KMS-11 (cell line): ENCODE measurements at regions not wholly inside any gene's neighbourhood (a gene's known extent, or its start where the extent isn't known, plus 50 kb on each side); places are given as distances from the start of the nearest gene placed in this dataset.

ENCODE experiments used
- H2AFZ ChIP-seq: fragments of 200-600 bp; sonication (generic); 2 replicates; pipeline ENCODE4 v1.6.1; 2016; ENCODE audit warnings: antibody characterized with exemption, mixed run types, low read depth
- H3K27ac ChIP-seq: fragments of 200-600 bp; sonication (generic); 2 replicates; pipeline ENCODE4 v1.6.1; 2016; ENCODE audit warnings: mild to moderate bottlenecking, mixed run types
- H3K27me3 ChIP-seq: fragments of 200-600 bp; sonication (generic); 2 replicates; pipeline ENCODE4 v1.6.1; 2017; ENCODE audit warnings: mild to moderate bottlenecking, low read depth, mixed run types, moderate library complexity; ENCODE audit not compliant: insufficient read depth
- H3K36me3 ChIP-seq: fragments of 200-600 bp; sonication (generic); 2 replicates; pipeline ENCODE4 v1.6.1; 2017; ENCODE audit warnings: mild to moderate bottlenecking, mixed run types; ENCODE audit not compliant: insufficient read depth
- H3K4me1 ChIP-seq: fragments of 200-600 bp; sonication (generic); 2 replicates; pipeline ENCODE4 v1.6.1; 2016; ENCODE audit warnings: mild to moderate bottlenecking, low read depth, mixed run types; ENCODE audit not compliant: poor library complexity, severe bottlenecking
- H3K4me2 ChIP-seq: fragments of 200-600 bp; sonication (generic); 2 replicates; pipeline ENCODE4 v1.7.0; 2016; ENCODE audit warnings: mild to moderate bottlenecking, mixed run types
- H3K4me3 ChIP-seq: fragments of 200-600 bp; sonication (generic); IDR thresholded peaks from 2 replicates; pipeline ENCODE4 v1.6.1; 2017; ENCODE audit warnings: low read depth, low read length, mixed read lengths; ENCODE audit not compliant: insufficient read depth
- H3K79me2 ChIP-seq: fragments of 200-600 bp; sonication (generic); 2 replicates; pipeline ENCODE4 v1.6.1; 2016; ENCODE audit warnings: low read depth, mixed run types; ENCODE audit not compliant: insufficient read depth
- H3K9ac ChIP-seq: fragments of 200-600 bp; sonication (generic); 2 replicates; pipeline ENCODE4 v1.6.1; 2016; ENCODE audit warnings: mild to moderate bottlenecking, mixed run types
- H4K20me1 ChIP-seq: fragments of 200-600 bp; sonication (generic); 2 replicates; pipeline ENCODE4 v1.6.1; 2016; ENCODE audit warnings: mild to moderate bottlenecking, mixed run types; ENCODE audit not compliant: insufficient read depth
- TF ChIP-seq, protein P1 (sequence below): fragments of 200-600 bp; sonication (generic); conservative IDR thresholded peaks from 2 replicates; pipeline ENCODE4 v1.6.1; 2017; ENCODE audit warnings: low read depth, mild to moderate bottlenecking, antibody characterized with exemption, low read length, moderate library complexity, mixed read lengths

DNA sequence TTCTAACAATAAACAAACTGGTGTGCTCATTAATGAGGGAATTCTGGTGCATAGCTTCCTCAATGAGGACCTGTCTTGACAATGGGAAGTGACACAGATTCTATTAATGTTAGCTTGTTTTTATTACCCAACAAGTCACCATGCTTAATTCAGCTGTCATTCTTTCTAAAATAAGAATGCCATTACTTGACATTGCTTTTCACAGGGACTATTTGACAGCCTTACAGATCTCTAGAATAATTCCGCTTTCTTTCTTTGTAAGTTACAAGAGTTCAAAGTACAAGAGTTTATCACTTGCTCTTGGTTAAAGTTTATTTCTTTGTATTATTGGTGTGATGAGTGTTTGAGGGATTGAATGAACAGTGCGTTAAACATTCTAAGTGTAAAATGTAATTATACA, 127.0 kb upstream of the COL5A2 start:
- no peak overlapping the region for H2AFZ ChIP-seq
- no peaks in the 10 kb centered on the region for H3K36me3 ChIP-seq
- H3K4me2 ChIP-seq, result no peak overlapping the region
- H3K4me1 ChIP-seq, result no peaks in the 10 kb centered on the region
- no peaks in the 10 kb centered on the region for H4K20me1 ChIP-seq
- H3K27me3 ChIP-seq, result no peaks in the 10 kb centered on the region
- no peaks in the 10 kb centered on the region for H3K79me2 ChIP-seq
- H3K9ac ChIP-seq, result no peak overlapping the region
- H3K27ac ChIP-seq, result no peak overlapping the region
- TF ChIP-seq, protein P1, sequence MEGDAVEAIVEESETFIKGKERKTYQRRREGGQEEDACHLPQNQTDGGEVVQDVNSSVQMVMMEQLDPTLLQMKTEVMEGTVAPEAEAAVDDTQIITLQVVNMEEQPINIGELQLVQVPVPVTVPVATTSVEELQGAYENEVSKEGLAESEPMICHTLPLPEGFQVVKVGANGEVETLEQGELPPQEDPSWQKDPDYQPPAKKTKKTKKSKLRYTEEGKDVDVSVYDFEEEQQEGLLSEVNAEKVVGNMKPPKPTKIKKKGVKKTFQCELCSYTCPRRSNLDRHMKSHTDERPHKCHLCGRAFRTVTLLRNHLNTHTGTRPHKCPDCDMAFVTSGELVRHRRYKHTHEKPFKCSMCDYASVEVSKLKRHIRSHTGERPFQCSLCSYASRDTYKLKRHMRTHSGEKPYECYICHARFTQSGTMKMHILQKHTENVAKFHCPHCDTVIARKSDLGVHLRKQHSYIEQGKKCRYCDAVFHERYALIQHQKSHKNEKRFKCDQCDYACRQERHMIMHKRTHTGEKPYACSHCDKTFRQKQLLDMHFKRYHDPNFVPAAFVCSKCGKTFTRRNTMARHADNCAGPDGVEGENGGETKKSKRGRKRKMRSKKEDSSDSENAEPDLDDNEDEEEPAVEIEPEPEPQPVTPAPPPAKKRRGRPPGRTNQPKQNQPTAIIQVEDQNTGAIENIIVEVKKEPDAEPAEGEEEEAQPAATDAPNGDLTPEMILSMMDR, result no peak
- no peak overlapping the region for H3K4me3 ChIP-seq

DNA sequence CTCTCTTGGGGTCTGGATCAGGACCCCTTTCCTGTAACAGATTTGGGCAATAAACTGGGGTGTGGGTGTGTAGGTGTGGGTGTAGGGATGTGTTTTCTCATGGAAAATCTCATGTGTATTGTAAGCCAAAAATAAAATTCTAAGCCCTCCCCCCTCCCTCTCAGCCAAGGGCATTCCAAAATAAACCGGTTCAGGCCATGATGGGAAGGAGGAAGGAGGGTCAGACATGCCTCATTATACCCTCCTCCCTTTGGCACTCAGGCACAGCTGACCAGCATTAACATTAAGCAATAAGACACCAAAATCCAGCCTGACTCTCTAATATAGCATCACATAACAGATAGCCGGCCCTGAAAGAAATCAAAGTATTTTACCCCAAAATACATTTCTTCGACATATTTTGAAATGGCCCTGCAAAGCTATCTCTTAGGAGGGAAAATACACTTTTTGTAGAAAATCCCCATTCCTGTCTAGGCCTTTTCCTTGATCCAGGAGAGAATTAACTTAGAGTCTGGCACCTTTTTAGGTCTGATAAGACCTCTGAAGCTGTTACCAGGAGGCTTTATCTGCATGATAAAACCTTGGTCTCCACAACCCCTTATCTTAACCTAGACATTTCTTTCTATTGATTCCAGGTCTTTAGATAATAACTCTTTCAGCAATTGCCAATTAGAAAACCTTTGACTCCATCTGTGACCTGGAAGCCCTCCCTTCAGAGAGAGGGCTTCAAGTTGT, 128.7 kb upstream of the COL5A2 start:
- TF ChIP-seq, protein P1, result no peak
- H4K20me1 ChIP-seq, result no peaks in the 10 kb centered on the region
- H3K79me2 ChIP-seq, result no peaks in the 10 kb centered on the region
- H3K4me1 ChIP-seq, result no peaks in the 10 kb centered on the region
- no peaks in the 10 kb centered on the region for H3K27me3 ChIP-seq
- H3K9ac ChIP-seq, result no peak overlapping the region
- H2AFZ ChIP-seq, result no peak overlapping the region
- H3K27ac ChIP-seq, result no peak overlapping the region
- no peaks in the 10 kb centered on the region for H3K36me3 ChIP-seq
- no peak overlapping the region for H3K4me3 ChIP-seq
- H3K4me2 ChIP-seq, result no peak overlapping the region

DNA sequence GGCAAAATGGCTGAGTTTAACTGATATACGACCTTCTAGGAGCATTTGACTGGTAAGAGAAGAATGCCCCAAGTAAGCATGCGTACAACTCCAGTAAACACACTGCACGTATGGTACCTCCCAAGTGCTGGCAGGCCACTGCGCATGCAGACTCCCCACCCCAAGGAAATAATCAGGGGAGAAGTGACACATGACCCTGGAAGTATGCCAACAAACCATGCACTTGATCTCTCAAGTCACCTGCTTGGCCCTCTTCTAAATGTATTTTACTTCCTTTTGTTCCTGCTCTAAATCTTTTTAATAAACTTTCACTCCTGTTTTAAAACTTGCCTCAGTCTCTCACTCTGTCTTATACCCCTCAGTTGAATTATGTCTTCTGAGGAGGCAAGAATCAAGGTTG, 129.8 kb upstream of the COL5A2 start:
- no peaks in the 10 kb centered on the region for H3K79me2 ChIP-seq
- H3K36me3 ChIP-seq, result no peaks in the 10 kb centered on the region
- no peak overlapping the region for H2AFZ ChIP-seq
- no peak overlapping the region for H3K9ac ChIP-seq
- no peak overlapping the region for H3K27ac ChIP-seq
- no peaks in the 10 kb centered on the region for H3K4me1 ChIP-seq
- no peak overlapping the region for H3K4me3 ChIP-seq
- TF ChIP-seq, protein P1, result no peak
- H3K4me2 ChIP-seq, result no peak overlapping the region
- H3K27me3 ChIP-seq, result no peaks in the 10 kb centered on the region
- no peaks in the 10 kb centered on the region for H4K20me1 ChIP-seq

DNA sequence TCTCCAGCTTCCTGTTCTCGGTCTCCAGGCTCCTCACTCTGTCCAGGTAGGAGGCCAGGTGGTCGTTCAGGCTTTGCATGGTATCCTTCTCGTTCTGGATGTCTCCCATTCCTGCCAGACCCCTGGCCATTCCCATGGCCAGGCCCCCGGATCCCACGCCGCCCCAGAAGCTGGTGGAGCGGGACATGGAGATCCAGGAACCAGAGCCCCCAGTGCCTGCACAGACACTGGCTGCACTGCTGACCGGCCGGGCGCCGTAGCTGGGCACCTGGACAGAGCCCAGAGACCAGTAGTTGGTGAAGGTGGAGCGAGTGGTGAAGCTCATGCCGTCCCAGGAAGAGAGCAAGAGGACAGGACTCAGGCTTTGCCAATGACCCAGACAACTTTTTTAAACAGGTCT, 129.1 kb upstream of the WDR75 start:
- H3K27ac ChIP-seq, result no peak overlapping the region
- no peak overlapping the region for H3K4me2 ChIP-seq
- no peak overlapping the region for H2AFZ ChIP-seq

More for the DNA sequence above, 129.1 kb upstream of the WDR75 start:
- Histone ChIP-seq H3K4me3 (no peak overlapping the region), H3K79me2 (no peaks in the 10 kb centered on the region), H4K20me1 (no peaks in the 10 kb centered on the region), H3K4me1 (no peaks in the 10 kb centered on the region), H3K9ac (no peak overlapping the region), H3K36me3 (no peaks in the 10 kb centered on the region), H3K27me3 (no peaks in the 10 kb centered on the region)
- TF ChIP-seq, protein P1, result no peak
